SK-N-SH treated with all-trans-retinoic acid at 6 μM for 48 hours (cell line): ENCODE measurements at regions not wholly inside any gene's neighbourhood (a gene's known extent, or its start where the extent isn't known, plus 50 kb on each side); places are given as distances from the start of the nearest gene placed in this dataset.

ENCODE experiments used
- ARNTL ChIP-seq: fragments of 450-650 bp; formaldehyde crosslinking; IDR thresholded peaks from 2 replicates; pipeline ENCODE4 v1.5.0; 2020; ENCODE audit warnings: low read depth, mild to moderate bottlenecking, moderate library complexity, borderline replicate concordance
- BACH2 ChIP-seq: fragments of 250-450 bp; sonication (Bioruptor Pico); IDR thresholded peaks from 2 replicates; pipeline ENCODE4 v1.9.0; 2021; ENCODE audit warnings: mild to moderate bottlenecking, borderline replicate concordance
- PATZ1 ChIP-seq: fragments of 250-450 bp; sonication (Bioruptor Pico); IDR thresholded peaks from 2 replicates; pipeline ENCODE4 v1.8.0; 2020; ENCODE audit warnings: mild to moderate bottlenecking, moderate library complexity, borderline replicate concordance
- RARB ChIP-seq: fragments of 250-450 bp; sonication (Bioruptor Pico); IDR thresholded peaks from 2 replicates; pipeline ENCODE4 v1.8.0; 2021; ENCODE audit warnings: mild to moderate bottlenecking, moderate library complexity
- SNAI2 ChIP-seq: fragments of 250-450 bp; sonication (Bioruptor Pico); IDR thresholded peaks from 2 replicates; pipeline ENCODE4 v1.5.0; 2020; ENCODE audit warnings: mild to moderate bottlenecking, moderate library complexity
- TCF4 ChIP-seq: fragments of 250-450 bp; sonication (Bioruptor Pico); IDR thresholded peaks from 2 replicates; pipeline ENCODE4 v1.8.0; 2021; ENCODE audit warnings: mild to moderate bottlenecking, moderate library complexity, borderline replicate concordance
- TOX ChIP-seq: fragments of 250-450 bp; sonication (Bioruptor Pico); IDR thresholded peaks from 2 replicates; pipeline ENCODE4 v1.8.0; 2021; ENCODE audit warnings: mild to moderate bottlenecking, moderate library complexity, borderline replicate concordance
- ZFP30 ChIP-seq: fragments of 450-650 bp; formaldehyde crosslinking; IDR thresholded peaks from 2 replicates; pipeline ENCODE4 v1.5.0; 2022; ENCODE audit warnings: mild to moderate bottlenecking, moderate library complexity
- ZNF565 ChIP-seq: fragments of 450-650 bp; formaldehyde crosslinking; conservative IDR thresholded peaks from 2 replicates; pipeline ENCODE4 v1.5.0; 2020; ENCODE audit warnings: low read depth, mild to moderate bottlenecking, moderate library complexity
- ZNF70 ChIP-seq: fragments of 450-650 bp; formaldehyde crosslinking; IDR thresholded peaks from 2 replicates; pipeline ENCODE4 v1.5.0; 2020; ENCODE audit warnings: mild to moderate bottlenecking, moderate library complexity
- ZNF8 ChIP-seq: fragments of 450-650 bp; formaldehyde crosslinking; IDR thresholded peaks from 2 replicates; pipeline ENCODE4 v1.5.0; 2020; ENCODE audit warnings: mild to moderate bottlenecking, moderate library complexity
- TF ChIP-seq, protein P1 (sequence below): fragments of 250-450 bp; sonication (Bioruptor Pico); IDR thresholded peaks from 2 replicates; pipeline ENCODE4 v1.8.0; 2021; ENCODE audit warnings: low read depth, mild to moderate bottlenecking, moderate library complexity, borderline replicate concordance
- TF ChIP-seq, protein P2 (sequence below): fragments of 250-450 bp; sonication (Bioruptor Pico); IDR thresholded peaks from 2 replicates; pipeline ENCODE4 v1.5.1; 2020; ENCODE audit warnings: low read depth, mild to moderate bottlenecking, moderate library complexity

DNA sequence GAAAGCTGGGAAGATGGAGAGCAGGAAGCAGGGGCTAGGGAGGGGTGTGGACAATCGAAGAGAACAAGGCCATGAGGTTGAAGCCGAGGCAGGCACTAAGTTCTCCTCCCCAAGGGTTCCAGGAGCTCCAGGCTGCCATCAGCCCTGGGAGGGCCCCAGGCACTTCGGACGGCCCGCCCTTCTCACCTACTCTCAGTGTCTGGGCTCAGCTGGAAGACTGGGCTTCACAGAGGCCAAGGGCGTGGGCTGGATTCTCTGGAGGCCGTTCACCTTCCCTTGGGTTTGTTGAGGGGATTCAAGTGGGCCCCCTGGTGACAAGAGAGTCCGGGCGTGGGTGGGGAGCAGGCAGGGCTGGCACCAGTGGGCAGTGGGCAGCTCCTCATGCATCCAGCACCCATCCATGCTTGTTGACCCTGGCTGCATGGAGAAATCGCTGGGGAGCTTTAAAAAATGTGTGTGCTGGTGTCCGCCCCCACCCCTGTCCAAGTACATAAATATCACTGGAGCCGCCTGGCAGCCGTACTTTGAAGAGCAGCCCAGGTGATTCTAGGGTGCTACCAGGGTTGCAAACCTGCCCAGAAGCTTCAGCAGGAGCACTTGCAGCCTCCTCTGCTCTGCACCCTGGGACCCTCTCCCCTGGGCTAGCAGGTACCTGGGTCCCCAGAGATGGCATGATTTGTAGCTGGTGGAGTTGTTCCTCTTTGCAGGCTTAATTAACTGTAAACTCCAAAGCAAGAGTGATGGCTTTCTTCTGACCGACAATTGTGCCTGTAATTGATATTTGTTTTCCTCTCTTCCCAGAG, 74.3 kb downstream of the RTL6 start:
- TF ChIP-seq ZFP30 (CRISPR knock-in tag) (no peak), ZNF70 (CRISPR knock-in tag) (no peak), RARB (CRISPR knock-in tag) (no peak), ZNF8 (no peak), SNAI2 (CRISPR knock-in tag) (no peak), BACH2 (no peak), PATZ1 (CRISPR knock-in tag) (no peak), ZNF565 (CRISPR knock-in tag) (no peak), TCF4 (CRISPR knock-in tag) (no peak), ARNTL (no peak), TOX (CRISPR knock-in tag) (no peak)
- TF ChIP-seq, protein P1, sequence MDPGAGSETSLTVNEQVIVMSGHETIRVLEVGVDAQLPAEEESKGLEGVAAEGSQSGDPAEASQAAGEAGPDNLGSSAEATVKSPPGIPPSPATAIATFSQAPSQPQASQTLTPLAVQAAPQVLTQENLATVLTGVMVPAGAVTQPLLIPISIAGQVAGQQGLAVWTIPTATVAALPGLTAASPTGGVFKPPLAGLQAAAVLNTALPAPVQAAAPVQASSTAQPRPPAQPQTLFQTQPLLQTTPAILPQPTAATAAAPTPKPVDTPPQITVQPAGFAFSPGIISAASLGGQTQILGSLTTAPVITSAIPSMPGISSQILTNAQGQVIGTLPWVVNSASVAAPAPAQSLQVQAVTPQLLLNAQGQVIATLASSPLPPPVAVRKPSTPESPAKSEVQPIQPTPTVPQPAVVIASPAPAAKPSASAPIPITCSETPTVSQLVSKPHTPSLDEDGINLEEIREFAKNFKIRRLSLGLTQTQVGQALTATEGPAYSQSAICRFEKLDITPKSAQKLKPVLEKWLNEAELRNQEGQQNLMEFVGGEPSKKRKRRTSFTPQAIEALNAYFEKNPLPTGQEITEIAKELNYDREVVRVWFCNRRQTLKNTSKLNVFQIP (CRISPR knock-in tag): no peak
- TF ChIP-seq, protein P2, sequence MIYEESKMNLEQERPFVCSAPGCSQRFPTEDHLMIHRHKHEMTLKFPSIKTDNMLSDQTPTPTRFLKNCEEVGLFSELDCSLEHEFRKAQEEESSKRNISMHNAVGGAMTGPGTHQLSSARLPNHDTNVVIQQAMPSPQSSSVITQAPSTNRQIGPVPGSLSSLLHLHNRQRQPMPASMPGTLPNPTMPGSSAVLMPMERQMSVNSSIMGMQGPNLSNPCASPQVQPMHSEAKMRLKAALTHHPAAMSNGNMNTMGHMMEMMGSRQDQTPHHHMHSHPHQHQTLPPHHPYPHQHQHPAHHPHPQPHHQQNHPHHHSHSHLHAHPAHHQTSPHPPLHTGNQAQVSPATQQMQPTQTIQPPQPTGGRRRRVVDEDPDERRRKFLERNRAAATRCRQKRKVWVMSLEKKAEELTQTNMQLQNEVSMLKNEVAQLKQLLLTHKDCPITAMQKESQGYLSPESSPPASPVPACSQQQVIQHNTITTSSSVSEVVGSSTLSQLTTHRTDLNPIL: no peak
